Astrocyte (in vitro differentiated cells and primary cell): ENCODE measurements at regions not wholly inside any gene's neighbourhood (a gene's known extent, or its start where the extent isn't known, plus 50 kb on each side); places are given as distances from the start of the nearest gene placed in this dataset.

Experiments
- EZH2 ChIP-seq: IDR thresholded peaks from 2 replicates; pipeline ENCODE4 v1.6.1; 2012; ENCODE audit warnings: mild to moderate bottlenecking, low read length, inconsistent platforms; ENCODE audit not compliant: insufficient read depth
- TF ChIP-seq, protein P1 (sequence below): IDR thresholded peaks from 2 replicates; pipeline ENCODE4 v1.5.1; 2011; ENCODE audit warnings: low read depth, mild to moderate bottlenecking, inconsistent platforms, low read length, moderate library complexity; ENCODE audit not compliant: insufficient read depth

DNA sequence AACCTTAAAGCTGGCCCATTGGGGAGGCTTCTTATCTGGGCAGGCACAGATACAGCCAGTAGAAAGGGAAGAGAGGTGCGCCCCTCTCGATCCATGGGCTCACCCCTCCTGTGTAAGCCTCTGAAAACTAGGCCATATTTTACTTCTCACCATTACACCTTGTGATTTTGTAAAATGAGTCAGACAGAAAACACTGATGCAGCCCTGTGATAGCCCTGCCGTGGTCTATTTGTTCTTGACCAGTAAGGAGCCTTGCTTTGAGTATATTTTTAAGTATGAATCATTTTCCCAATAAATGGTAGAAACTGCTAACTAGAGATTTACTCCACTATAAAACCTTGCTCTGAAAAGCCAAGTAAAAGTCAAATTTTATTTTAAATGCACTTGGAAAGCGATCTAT is 329.8 kb upstream of the MBL2 start:
- TF ChIP-seq, protein P1, sequence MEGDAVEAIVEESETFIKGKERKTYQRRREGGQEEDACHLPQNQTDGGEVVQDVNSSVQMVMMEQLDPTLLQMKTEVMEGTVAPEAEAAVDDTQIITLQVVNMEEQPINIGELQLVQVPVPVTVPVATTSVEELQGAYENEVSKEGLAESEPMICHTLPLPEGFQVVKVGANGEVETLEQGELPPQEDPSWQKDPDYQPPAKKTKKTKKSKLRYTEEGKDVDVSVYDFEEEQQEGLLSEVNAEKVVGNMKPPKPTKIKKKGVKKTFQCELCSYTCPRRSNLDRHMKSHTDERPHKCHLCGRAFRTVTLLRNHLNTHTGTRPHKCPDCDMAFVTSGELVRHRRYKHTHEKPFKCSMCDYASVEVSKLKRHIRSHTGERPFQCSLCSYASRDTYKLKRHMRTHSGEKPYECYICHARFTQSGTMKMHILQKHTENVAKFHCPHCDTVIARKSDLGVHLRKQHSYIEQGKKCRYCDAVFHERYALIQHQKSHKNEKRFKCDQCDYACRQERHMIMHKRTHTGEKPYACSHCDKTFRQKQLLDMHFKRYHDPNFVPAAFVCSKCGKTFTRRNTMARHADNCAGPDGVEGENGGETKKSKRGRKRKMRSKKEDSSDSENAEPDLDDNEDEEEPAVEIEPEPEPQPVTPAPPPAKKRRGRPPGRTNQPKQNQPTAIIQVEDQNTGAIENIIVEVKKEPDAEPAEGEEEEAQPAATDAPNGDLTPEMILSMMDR = no peak
- no peak for TF ChIP-seq EZH2
